Lung (tissue), 11 donors: ENCODE measurements at regions not wholly inside any gene's neighbourhood (a gene's known extent, or its start where the extent isn't known, plus 50 kb on each side); places are given as distances from the start of the nearest gene placed in this dataset.

Experiments used
- ATAC-seq: fragments of 200-7000 bp; cut with Tn5 transposase; one replicate; pipeline ENCODE4 v1.9.1; 2020; ENCODE audit warnings: moderate number of reproducible peaks; ENCODE audit not compliant: insufficient read depth, low FRiP score
- DNase-seq, 3 donors: peaks; one replicate each; pipeline ENCODE4 v3.0.0-alpha.2; 2013 to 2017
- H3K27ac ChIP-seq, 2 donors: one replicate each; pipeline ENCODE4 v1.5.1; 2013; ENCODE audit warnings: mild to moderate bottlenecking in 2 of 2, moderate library complexity in 2 of 2, control low read depth in 1 of 2, inconsistent platforms in 1 of 2, low read depth in 1 of 2, low read length in 1 of 2
- H3K27me3 ChIP-seq, 3 donors: one replicate each; pipeline ENCODE4 v1.5.1; 2013; ENCODE audit warnings: low read length in 2 of 3; ENCODE audit not compliant: control insufficient read depth in 3 of 3, insufficient read depth in 3 of 3
- H3K36me3 ChIP-seq, 4 donors: one replicate each; pipeline ENCODE4 v1.5.1; 2013; ENCODE audit warnings: low read length in 4 of 4, mild to moderate bottlenecking in 1 of 4, moderate library complexity in 1 of 4; ENCODE audit not compliant: control insufficient read depth in 4 of 4, insufficient read depth in 4 of 4
- H3K4me1 ChIP-seq, 5 donors: one replicate each; pipeline ENCODE4 v1.5.1; 2013; ENCODE audit warnings: low read length in 5 of 5, mild to moderate bottlenecking in 2 of 5, moderate library complexity in 1 of 5; ENCODE audit not compliant: control insufficient read depth in 5 of 5, insufficient read depth in 5 of 5
- H3K4me3 ChIP-seq: one replicate; pipeline ENCODE4 v1.5.1; 2013; ENCODE audit warnings: mild to moderate bottlenecking, control low read depth, moderate library complexity
- H3K9ac ChIP-seq, 2 donors: one replicate each; pipeline ENCODE4 v1.5.1; 2013; ENCODE audit warnings: low read length in 2 of 2, control low read depth in 1 of 2; ENCODE audit not compliant: insufficient read depth in 1 of 2
- H3K9me3 ChIP-seq, 4 donors: one replicate each; pipeline ENCODE4 v1.5.1; 2013; ENCODE audit warnings: low read length in 3 of 4, mild to moderate bottlenecking in 1 of 4, moderate library complexity in 1 of 4; ENCODE audit not compliant: control insufficient read depth in 4 of 4, insufficient read depth in 3 of 4
- CTCF ChIP-seq: IDR thresholded peaks from 2 replicates; pipeline ENCODE4 v1.5.1; 2012; ENCODE audit warnings: mild to moderate bottlenecking; ENCODE audit errors: control extremely low read depth, extremely low read depth
- WGBS, 2 donors: extraction: QIAGEN DNeasy Blood & Tissue Kit; methylation state at CpG; one replicate each; pipeline ENCODE4 v1.1.7; 2013; 5-methylcytosine and 5-hydroxymethylcytosine counted together
- donor health status: control.
- donor health status: control.
- donor health status: Bipolar disorder and iron deficiency.
- donor health status: healthy.
- donor health status: DM: yes; HTN: yes; CAD: no.

GRCh38 chr11:33534575-33534974 is 166.1 kb downstream of the C11orf91 start:
- DNase-seq (no peak), ATAC-seq (no peak)
- H3K9ac ChIP-seq = no peak overlapping the region
- H3K9me3 ChIP-seq = peaks cover 0 to 4% (median 0%) of the 10 kb centered on the region in 4 donors
- H3K36me3 ChIP-seq = no peaks in the 10 kb centered on the region
- H3K4me3 ChIP-seq = no peak overlapping the region
- no peak for TF ChIP-seq CTCF
- H3K27ac ChIP-seq = no peak overlapping the region
- no peaks in the 10 kb centered on the region for H3K27me3 ChIP-seq
- no peaks in the 10 kb centered on the region for H3K4me1 ChIP-seq
- 54 to 77% methylated on average over 1 of the region's 1 CpG for WGBS, 2 donors

- H3K4me3 ChIP-seq = no peak overlapping the region
- no peak for ATAC-seq
- DNase-seq = peak in 1 of 3 donors; percentile 18
- H3K4me1 ChIP-seq = no peaks in the 10 kb centered on the region
- WGBS, 2 donors = 48 to 65% methylated on average over 5 of the region's 5 CpGs
- TF ChIP-seq CTCF = no peak
- no peaks in the 10 kb centered on the region for H3K36me3 ChIP-seq
- no peaks in the 10 kb centered on the region for H3K27me3 ChIP-seq
- no peak overlapping the region for H3K9ac ChIP-seq
- H3K27ac ChIP-seq = no peak overlapping the region
- peaks cover 0 to 4% (median 0%) of the 10 kb centered on the region in 4 donors for H3K9me3 ChIP-seq
Measured at GRCh38 chr11:33533386-33534052, 167.1 kb downstream of the C11orf91 start.

- DNase-seq (no peak), ATAC-seq (no peak)
- no peak for TF ChIP-seq CTCF
- Histone ChIP-seq H3K27ac (no peak overlapping the region), H3K27me3 (no peaks in the 10 kb centered on the region), H3K9me3 (peaks cover 0 to 5% (median 2%) of the 10 kb centered on the region in 4 donors), H3K4me3 (no peak overlapping the region), H3K4me1 (no peaks in the 10 kb centered on the region), H3K36me3 (no peaks in the 10 kb centered on the region), H3K9ac (no peak overlapping the region)
- 61 to 68% methylated on average over 6 of the region's 6 CpGs for WGBS, 2 donors
Measured at GRCh38 chr11:33532720-33533385, 167.8 kb downstream of the C11orf91 start.
